Uterus (tissue), 3 donors: ENCODE measurements at regions not wholly inside any gene's neighbourhood (a gene's known extent, or its start where the extent isn't known, plus 50 kb on each side); places are given as distances from the start of the nearest gene placed in this dataset.

ENCODE experiments used
- DNase-seq, 2 donors: peaks; one replicate each; pipeline ENCODE4 v3.0.0-alpha.2; 2019 to 2020
- H3K27ac ChIP-seq, 2 donors: fragments of 200-600 bp; sonication (generic); 1 replicate in 1 of 2; 2 replicates in 1 of 2; pipeline ENCODE4 v1.5.1; 2016 to 2018
- H3K27me3 ChIP-seq, 2 donors: fragments of 200-600 bp; sonication (generic); one replicate each; pipeline ENCODE4 v1.5.1; 2018 to 2019; ENCODE audit warnings: control low read depth in 1 of 2
- H3K36me3 ChIP-seq, 2 donors: fragments of 200-600 bp; sonication (generic); one replicate each; pipeline ENCODE4 v1.5.1; 2019; ENCODE audit warnings: control low read depth in 1 of 2
- H3K4me1 ChIP-seq, 2 donors: fragments of 200-600 bp; sonication (generic); one replicate each; pipeline ENCODE4 v1.5.1; 2018 to 2019; ENCODE audit warnings: control low read depth in 1 of 2
- H3K4me3 ChIP-seq, 2 donors: fragments of 200-600 bp; sonication (generic); 1 replicate in 1 of 2; 2 replicates in 1 of 2; pipeline ENCODE4 v1.5.1; 2018 to 2019; ENCODE audit warnings: mild to moderate bottlenecking in 1 of 2
- H3K9me3 ChIP-seq, 2 donors: fragments of 200-600 bp; sonication (generic); one replicate each; pipeline ENCODE4 v1.5.1; 2019; ENCODE audit warnings: control low read depth in 1 of 2
- POLR2A ChIP-seq, 2 donors: fragments of 450-650 bp; IDR thresholded peaks; one replicate each; pipeline ENCODE4 v1.6.1; 2016; ENCODE audit warnings: antibody characterized with exemption in 2 of 2, mild to moderate bottlenecking in 1 of 2, moderate library complexity in 1 of 2
- intact Hi-C: fragments of 100-400 bp; cut with DNase I; formaldehyde crosslinking; loops from one replicate; pipeline ENCODE4 v1.15.1; 2023; ENCODE audit warnings: low total_unique reads
- TF ChIP-seq, protein P1 (sequence below), 4 experiments: fragments of 200-600 bp in 2 of 4; fragments of 450-650 bp in 2 of 4; sonication (generic) in 2 of 4; IDR thresholded peaks; one replicate each; pipeline ENCODE4 v1.5.1; 2016 to 2019; ENCODE audit warnings: antibody characterized with exemption in 4 of 4, mild to moderate bottlenecking in 2 of 4, moderate library complexity in 1 of 4
- donor health status: DM: yes; HTN: yes; CAD: no.

DNA sequence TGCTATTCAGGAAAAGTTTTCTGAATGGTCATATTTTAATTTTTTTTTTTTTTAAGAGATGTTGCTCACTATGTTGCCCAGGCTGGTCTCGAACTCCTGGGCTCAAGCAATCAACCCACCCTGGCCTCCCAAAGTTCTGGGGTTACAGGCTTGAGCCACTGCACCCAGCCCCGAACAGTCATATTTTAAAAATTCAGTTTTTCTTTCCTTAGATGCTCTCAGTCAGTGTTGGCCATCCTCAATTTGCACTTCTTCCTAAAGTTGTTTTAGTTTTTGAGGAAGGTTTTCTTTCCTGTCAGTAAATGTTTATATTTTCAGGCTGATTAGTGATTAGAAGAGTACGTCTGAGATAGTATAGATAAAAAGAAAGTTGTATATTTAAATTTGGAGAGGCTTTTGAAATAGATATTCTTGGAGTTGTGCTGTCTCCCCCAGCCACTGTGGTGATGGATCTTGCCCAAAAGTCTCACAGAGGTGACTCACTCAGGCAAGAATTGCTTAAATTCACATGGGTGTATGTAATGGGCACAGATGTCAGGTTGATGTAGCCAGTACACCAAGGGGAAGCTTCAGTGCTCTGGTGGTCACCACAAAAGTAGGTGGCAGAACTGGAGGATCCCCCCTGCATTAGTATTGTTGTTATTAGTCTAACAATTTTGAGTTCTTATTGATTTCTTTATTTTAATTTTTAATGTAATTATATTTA lies 72.2 kb upstream of the ELOVL6 start:
- TF ChIP-seq, protein P1, sequence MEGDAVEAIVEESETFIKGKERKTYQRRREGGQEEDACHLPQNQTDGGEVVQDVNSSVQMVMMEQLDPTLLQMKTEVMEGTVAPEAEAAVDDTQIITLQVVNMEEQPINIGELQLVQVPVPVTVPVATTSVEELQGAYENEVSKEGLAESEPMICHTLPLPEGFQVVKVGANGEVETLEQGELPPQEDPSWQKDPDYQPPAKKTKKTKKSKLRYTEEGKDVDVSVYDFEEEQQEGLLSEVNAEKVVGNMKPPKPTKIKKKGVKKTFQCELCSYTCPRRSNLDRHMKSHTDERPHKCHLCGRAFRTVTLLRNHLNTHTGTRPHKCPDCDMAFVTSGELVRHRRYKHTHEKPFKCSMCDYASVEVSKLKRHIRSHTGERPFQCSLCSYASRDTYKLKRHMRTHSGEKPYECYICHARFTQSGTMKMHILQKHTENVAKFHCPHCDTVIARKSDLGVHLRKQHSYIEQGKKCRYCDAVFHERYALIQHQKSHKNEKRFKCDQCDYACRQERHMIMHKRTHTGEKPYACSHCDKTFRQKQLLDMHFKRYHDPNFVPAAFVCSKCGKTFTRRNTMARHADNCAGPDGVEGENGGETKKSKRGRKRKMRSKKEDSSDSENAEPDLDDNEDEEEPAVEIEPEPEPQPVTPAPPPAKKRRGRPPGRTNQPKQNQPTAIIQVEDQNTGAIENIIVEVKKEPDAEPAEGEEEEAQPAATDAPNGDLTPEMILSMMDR (IDR thresholded peaks at IDR 0.05): no peak
- TF ChIP-seq POLR2A (IDR thresholded peaks at IDR 0.05): no peak
- H3K4me3 ChIP-seq: no peak overlapping the region

DNA sequence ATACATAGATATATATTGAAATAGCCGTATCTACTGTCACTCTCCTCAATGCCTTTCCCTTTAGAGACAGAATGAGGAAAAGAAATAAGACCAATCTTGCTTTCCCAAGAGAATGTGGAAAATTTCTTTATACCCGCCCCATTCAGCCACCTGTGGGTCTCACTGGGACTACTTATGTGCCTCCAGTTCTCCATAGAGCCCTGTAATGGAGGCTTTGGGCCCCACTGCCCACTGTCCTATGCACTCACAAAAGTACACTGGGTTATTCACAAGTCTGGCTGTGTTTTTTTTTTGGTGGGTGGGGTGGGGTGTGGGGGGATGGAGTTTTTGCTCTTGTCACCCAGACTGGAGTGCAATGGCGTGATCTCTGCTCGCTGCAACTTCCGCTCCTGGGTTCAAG lies 70.4 kb upstream of the ELOVL6 start:
- TF ChIP-seq, protein P1 (IDR thresholded peaks at IDR 0.05): no peak
- TF ChIP-seq POLR2A (IDR thresholded peaks at IDR 0.05): no peak
- intact Hi-C loops: no loop called here
- no peaks in the 10 kb centered on the region for H3K36me3 ChIP-seq

More for the DNA sequence above, 72.2 kb upstream of the ELOVL6 start:
- no peak overlapping the region for H3K27ac ChIP-seq
- intact Hi-C loops: no loop called here
- H3K9me3 ChIP-seq: no peaks in the 10 kb centered on the region
- H3K4me1 ChIP-seq: no peaks in the 10 kb centered on the region
- DNase-seq: no peak
- no peaks in the 10 kb centered on the region for H3K36me3 ChIP-seq
- no peaks in the 10 kb centered on the region for H3K27me3 ChIP-seq

GRCh38 chr4:110268352-110268751 lies 69.9 kb upstream of the ELOVL6 start:
- DNase-seq: no peak

More for the DNA sequence above, 70.4 kb upstream of the ELOVL6 start:
- H3K4me1 ChIP-seq: no peaks in the 10 kb centered on the region
- no peak for DNase-seq
- no peak overlapping the region for H3K4me3 ChIP-seq
- no peak overlapping the region for H3K27ac ChIP-seq
- no peaks in the 10 kb centered on the region for H3K9me3 ChIP-seq
- no peaks in the 10 kb centered on the region for H3K27me3 ChIP-seq

GRCh38 chr4:110266136-110266535 lies 67.7 kb upstream of the ELOVL6 start:
- no peak for TF ChIP-seq POLR2A (IDR thresholded peaks at IDR 0.05)
- TF ChIP-seq, protein P1 (IDR thresholded peaks at IDR 0.05): no peak
- Histone ChIP-seq H3K4me3 (no peak overlapping the region), H3K9me3 (no peaks in the 10 kb centered on the region), H3K27ac (no peak overlapping the region), H3K4me1 (no peaks in the 10 kb centered on the region), H3K36me3 (no peaks in the 10 kb centered on the region), H3K27me3 (no peaks in the 10 kb centered on the region)
- DNase-seq: no peak
- intact Hi-C loops: no loop called here

More at GRCh38 chr4:110268352-110268751, 69.9 kb upstream of the ELOVL6 start:
- no peaks in the 10 kb centered on the region for H3K9me3 ChIP-seq
- no peaks in the 10 kb centered on the region for H3K4me1 ChIP-seq
- intact Hi-C loops: no loop called here
- H3K27ac ChIP-seq: no peak overlapping the region
- H3K27me3 ChIP-seq: no peaks in the 10 kb centered on the region
- H3K36me3 ChIP-seq: no peaks in the 10 kb centered on the region
- TF ChIP-seq, protein P1 (IDR thresholded peaks at IDR 0.05): no peak
- no peak for TF ChIP-seq POLR2A (IDR thresholded peaks at IDR 0.05)
- H3K4me3 ChIP-seq: no peak overlapping the region

DNA sequence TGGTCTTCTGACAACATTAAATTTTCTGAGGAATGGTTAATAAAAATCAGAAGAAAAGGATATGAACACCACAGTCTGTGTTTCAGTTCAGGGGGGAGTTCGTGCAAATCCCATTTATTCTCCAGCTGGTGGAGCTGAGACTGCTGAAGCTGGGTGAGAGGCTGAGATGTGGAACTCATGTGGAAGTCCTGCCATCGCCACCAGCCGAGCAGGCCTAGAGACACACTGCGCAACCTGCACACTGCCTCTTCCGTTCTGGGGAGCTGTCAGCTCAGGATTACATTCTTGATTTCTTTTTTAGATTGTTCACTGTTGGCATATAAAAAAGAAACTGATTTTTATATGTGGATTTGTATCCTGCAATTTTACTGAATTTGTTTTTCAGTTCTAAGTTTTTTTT lies 66.6 kb upstream of the ELOVL6 start:
- Histone ChIP-seq H3K27me3 (no peaks in the 10 kb centered on the region), H3K36me3 (no peaks in the 10 kb centered on the region), H3K4me1 (no peaks in the 10 kb centered on the region), H3K27ac (no peak overlapping the region), H3K4me3 (no peak overlapping the region), H3K9me3 (no peaks in the 10 kb centered on the region)
- TF ChIP-seq, protein P1 (IDR thresholded peaks at IDR 0.05): no peak
- TF ChIP-seq POLR2A (IDR thresholded peaks at IDR 0.05): no peak
- intact Hi-C loops: no loop called here
- DNase-seq: no peak
